Activated effector memory CD4-positive, alpha-beta T cell treated with Interleukin-2 at 50 U/mL for 16 hours (primary cell): ENCODE measurements at regions not wholly inside any gene's neighbourhood (a gene's known extent, or its start where the extent isn't known, plus 50 kb on each side); places are given as distances from the start of the nearest gene placed in this dataset.

Experiments
- DNase-seq: peaks from one replicate; pipeline ENCODE4 v3.0.0-alpha.2; 2020

DNA sequence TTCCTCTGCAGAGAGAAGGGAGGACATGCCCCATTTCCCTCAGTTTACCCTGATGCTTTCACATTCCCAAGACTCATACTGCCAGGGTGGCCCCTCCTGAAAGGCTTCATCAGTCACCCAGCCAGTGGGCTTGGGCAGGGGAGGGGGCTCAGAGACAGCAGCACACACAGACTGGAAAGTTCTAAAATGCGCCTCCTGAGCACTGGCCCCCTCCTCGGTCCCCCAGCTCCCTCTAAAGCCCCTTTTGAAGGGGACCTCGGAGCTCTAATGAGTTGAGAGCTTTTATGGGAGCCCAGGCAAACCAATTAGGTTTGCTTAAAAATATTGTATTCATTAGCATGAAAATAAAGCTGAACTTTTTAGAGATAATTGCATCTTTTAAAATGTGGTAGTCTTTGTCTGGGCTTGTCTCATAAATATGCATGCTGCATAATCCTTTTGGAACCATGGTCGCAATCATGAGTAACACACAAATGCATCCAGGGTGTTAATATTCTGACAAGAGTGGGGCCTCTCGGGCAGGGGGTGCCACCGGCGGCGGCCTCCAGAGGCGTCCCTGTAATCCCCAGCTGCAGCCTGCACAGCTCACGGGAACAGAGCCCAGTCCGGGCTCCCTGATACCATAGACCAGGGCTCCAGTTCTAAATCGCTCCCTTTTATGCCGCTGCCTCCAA, 78.5 kb downstream of the RPLP1 start:
- no peak for DNase-seq

DNA sequence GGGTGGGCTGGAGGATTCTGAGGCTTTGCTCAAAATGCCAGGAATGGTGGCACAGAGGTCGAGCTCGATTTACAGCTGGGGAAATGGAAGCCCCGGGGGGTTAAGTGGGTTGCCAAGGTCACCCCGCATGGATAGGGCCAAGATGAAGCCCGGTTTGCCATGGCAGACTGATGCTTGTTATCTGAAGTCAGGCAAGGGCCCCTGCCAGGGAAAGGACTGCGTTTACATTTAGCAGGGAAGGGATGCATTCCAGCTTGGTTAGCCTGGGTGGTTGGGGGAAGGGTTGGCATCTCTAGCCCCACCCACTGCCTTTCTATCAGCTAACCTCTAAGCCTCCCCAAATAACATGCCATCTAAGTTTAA, 79.0 kb downstream of the RPLP1 start:
- no peak for DNase-seq

DNA sequence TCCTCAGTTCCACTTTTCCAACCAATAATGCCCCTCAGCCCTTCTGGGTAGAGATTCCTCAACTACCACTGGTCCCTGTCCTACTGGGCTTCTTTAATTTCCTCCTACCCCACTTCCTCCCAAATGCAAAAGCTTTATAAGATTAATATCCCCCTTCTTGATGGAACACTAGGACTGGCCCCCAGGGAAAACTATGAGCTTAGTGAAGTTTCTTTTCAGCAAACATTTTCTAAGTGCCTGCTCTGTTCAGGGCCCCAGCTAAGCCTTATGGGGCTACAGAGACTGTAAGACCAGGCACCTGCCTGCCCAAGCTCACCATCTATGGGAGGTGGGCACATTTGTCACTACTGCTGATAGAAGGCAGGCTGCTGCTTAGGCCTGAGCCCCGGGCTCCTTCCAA, 79.4 kb downstream of the RPLP1 start:
- DNase-seq: no peak

DNA sequence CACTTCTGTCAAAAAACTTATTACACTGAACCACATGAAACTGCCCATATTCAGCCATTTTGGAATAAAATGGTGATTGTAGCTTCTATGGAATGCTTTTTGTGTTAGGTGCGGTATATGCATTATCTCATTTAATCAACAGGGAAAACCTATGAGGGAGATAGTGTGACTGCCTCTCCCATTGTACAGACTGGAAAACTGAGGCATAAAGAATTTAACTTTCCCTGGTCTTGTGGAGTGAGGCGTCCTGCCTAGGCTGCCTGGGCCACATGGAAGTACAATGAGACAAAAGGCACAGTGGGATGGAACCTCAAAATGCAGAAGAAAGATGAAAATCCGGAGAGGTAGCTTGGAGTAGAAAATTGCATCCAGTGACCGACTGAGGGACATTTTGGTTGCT, 80.2 kb downstream of the RPLP1 start:
- DNase-seq: no peak

DNA sequence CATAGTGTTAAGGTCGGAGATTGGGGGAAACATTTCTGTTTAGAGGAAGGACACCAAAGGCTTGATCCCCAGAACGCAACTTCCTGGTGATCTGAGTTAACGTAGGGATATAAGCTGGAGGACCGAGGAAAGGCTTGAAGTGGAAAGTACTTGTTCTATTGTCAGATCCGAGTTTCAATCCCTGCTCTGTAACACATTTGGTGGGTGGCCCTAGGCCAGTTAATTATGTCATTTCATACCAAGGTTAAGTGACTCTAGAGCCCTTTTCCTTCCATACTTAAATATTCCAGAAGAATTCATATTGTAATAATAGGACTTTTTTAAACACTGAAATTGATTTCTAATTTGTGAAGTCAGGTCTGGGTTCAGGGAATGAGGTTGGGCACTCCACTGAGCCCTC, 80.9 kb downstream of the RPLP1 start:
- DNase-seq: no peak

DNA sequence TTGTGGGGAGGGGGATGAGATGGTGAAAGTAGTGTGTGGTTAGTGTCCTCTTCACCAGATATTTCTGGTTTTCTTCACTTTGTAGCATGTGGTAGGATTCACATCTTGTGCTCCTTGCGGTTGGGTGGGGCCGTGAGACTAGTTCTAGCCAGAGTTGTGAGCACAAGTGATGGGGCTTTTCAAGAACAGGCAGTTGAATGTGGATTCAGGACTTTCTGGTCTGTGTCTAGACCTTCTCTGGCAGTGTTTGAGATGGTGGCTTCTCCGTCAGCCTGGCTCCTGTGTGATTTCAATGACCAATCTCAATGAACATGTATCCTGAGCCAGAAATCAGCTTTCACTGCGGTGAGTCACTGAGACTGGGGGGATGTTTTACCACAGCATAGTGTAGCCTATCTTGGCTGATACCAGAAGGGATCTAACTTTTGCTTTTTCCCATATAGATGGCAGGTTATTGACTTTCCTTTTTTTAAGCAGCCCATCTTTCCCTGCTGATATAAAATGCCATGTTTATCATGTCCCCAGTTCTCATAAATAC, 82.6 kb downstream of the RPLP1 start:
- no peak for DNase-seq

DNA sequence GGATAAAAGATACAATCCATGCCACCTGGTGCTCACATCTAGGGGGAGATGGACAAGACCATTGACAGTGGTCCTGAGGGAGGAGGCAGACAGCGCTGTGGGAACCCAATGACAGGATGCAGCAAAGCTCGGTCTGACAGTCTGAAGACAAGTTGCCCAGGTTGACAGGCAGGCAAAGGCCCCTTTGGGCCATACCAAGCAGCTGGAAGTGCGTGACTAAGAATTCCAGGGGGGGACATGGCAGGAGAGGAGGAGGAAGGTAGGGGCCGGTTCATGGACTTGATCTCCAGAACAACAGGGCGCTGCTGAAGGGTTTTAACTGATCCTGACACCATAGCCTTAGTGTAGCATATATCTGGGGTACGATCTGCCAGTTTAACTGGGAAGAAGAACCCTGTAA, 83.4 kb downstream of the RPLP1 start:
- no peak for DNase-seq

DNA sequence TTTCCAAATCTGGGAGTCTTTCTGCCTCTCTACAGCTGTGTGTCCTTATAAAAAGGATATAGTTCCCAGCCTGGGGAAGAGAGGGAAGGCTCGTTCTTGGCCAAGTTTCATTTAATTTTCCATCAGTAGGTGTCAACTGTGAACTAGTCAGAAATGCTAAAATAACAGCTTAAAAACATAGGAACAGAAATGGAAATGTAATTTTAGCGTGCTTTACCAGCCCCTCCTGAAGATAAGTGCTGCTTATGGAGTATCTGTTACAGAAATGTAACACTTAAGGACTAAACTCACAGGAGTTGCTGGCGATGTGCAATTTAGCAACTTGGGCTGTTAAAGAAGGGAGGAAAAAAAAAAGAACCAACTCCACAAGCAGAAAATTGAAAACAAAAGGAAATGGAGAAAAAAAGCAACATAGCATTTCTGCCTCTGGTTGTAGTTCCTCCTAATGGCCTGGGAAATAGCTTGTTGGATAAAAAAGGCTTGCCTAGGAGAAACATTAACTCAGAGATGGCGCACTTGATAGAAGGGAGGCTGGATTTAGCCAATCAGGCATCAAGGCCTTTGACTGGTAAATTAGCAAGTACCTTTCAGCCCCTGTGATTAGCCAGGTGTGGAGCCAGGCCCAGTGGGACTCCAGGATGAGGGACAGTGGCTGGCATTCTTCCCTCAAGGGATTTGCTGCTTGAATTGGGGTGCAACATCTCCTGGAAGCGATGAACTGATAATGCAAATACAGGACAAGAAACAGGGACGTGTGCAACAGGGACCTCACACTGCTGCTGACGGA, 84.3 kb downstream of the RPLP1 start:
- DNase-seq: no peak

DNA sequence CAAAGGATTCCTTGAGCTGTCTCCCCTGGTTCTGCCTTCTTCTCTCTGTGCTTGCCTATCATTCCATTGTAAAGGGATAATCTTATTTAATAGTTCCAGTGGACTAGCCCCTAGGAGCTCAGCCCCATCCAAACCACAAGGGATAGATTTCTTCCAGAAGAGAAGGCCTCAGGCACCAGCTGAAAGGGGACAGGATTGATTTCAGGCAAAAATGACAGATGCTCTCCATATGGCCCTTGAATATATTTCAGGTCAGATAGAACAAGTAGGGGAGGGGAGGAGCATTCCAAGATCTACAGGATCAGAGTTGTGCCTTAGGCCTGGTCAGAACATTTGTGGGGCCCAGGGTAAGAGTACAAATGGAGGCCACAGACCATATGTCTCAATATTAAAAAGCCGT, 85.3 kb downstream of the RPLP1 start:
- DNase-seq: no peak

DNA sequence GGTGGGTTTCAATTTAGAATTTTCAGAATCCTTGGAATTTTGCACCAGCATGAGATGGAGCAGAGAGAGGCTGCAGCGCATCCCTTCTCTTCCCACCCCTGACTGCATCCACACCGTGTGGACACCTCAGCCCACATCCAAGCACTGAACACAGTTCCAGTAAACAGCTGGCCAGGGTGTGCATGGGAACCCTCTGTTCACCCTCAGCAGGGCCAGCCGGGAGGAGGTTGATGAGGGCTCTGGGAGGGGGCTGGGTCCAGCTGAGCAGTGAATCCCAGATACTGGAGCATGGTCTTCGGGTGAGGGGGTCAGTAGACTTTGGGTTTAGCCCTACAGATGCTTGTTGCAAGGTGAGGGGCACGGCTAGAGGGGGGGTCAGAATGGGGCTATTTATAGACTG, 85.8 kb downstream of the RPLP1 start:
- DNase-seq: no peak

DNA sequence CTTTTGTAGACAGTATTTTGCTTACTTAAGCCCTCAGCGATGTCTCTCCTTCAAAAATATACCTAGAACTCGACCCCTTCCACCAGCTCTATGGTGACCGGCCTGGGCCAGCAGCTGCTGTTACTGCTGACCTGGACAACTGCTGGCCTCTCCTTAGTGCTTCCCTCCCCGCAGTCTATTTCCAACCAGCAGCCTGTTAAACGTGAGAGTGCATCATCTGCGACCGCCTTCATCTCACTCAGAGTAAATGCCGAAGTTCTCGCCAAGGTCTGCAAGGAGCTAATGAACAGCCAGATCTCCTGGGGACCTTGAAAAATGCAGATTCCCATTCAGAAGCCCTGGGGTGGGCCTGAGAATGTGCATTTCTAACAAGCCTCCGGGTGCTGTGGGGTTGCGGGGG, 86.7 kb downstream of the RPLP1 start:
- DNase-seq: no peak

DNA sequence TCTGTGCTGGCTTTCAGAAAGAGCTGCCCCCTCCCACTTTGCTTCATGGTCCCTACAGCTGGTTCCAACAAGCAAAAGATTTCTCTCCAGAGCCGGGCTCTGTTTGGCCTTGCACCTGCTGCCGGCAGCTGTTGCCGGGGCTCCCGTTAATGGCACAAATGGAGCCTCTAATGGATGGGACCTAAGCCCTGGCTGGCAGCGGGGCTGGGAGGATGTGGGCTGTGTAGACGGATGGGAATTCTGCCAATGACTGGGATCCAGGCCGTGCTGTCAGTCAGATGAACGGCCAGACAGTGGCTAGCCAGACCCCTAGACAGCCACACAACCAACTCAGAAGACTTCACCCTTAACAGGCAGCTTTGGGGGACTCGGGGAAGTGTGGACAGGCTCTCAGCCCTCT, 88.0 kb downstream of the RPLP1 start:
- DNase-seq: no peak

DNA sequence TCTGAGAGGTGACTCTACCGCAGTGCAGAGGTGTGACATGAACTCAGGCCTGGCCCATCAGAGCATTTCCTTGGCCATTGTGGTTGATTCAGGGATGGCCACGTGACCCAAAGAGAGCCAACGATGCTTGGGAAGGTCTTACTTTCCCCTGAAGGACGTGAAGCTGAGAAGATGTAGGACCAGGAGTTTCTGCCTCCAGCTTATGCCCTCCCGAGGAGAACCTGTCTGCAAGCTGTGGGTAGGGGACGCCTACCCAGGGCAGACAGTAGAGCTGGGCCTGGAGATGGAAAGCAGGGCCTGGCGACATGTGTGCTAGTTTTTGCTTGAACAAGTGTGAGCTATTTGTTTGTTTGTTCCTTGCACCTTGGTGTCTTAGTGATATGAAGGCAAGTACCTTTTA, 89.4 kb downstream of the RPLP1 start:
- no peak for DNase-seq

DNA sequence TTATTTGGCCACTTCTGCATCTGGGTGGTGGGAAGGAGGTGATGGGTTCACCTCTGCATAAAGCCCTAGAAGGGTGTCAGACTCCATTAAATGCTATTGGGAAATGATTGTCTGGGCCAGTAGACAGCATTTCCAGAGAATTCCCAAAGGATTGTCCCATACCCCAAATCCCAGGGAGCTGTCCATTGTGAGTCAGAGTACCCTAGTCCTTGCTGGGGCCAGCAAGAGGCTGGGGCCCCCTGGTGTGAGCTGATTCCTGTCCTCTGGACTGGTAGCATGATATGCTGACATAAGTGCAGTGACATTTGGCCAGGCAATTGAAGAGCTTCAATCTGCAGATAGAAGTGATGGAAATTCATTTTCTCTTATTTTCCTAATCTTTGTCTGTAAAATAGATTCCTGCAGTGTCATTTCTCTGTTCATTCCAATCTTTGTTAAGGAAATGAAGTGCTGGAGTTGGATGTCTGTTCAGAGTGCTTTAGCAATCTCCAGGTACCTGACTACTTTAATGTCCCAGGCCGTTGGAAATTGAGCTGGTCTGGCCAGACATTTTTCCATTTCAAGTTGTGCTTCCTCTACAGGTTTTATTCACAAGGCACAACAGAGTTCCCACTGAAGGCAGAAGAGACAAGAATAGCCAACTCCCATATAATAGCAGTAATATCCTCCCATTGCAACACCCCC, 91.2 kb downstream of the RPLP1 start:
- DNase-seq: no peak

DNA sequence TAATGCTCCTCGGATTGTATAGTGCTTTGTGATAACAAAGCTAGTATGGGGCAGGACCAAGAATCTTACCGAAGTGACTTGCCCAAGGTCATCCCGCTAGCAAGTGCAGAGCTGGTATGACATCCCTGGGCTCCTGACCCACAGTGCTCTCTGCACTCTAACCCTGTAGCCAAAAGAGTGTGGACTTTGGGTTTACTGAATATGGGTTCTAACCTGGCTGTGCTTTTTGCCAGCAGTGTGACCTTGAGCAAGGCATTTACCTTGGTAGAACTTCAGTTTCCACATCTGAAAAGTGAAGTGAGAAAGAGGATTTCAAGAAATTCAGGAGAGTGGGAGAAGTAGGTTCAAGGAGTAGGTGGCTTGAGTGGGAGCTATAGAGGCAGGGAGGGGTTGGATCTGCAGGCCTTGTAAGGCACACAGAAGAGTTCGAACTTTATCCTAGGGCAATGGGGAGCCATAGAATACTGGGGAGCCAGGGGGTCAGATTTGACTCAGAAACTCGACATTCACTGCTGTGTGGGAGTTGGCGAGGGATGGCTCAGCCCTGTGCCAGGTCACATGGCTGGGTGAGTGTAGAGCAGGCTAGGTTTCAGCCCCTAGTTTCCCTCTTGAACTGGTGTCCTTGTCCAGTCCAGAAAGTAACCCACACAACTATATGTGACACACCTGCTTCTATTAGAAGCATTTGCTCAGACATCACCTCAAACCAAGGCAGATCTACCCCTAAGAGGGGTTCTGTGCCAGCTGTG, 91.9 kb downstream of the RPLP1 start:
- DNase-seq: no peak

DNA sequence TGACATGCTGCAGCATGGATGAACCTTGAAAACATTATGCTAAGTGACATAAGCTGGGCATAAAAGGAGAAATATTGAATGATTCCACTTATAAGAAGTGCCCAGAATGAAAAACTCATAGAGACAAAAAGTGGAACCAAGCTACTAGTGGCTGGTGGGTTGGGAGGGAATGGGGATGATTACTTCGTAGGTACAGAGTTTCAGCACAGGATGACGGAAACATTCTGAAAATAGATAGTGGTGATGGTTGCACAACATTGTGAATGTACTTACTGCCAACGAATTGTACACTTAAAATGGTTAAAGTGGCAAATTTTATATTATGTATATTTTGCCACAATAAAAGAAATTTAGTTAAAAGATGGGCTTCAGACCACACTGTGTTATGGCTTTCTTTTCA, 93.6 kb downstream of the RPLP1 start:
- no peak for DNase-seq

DNA sequence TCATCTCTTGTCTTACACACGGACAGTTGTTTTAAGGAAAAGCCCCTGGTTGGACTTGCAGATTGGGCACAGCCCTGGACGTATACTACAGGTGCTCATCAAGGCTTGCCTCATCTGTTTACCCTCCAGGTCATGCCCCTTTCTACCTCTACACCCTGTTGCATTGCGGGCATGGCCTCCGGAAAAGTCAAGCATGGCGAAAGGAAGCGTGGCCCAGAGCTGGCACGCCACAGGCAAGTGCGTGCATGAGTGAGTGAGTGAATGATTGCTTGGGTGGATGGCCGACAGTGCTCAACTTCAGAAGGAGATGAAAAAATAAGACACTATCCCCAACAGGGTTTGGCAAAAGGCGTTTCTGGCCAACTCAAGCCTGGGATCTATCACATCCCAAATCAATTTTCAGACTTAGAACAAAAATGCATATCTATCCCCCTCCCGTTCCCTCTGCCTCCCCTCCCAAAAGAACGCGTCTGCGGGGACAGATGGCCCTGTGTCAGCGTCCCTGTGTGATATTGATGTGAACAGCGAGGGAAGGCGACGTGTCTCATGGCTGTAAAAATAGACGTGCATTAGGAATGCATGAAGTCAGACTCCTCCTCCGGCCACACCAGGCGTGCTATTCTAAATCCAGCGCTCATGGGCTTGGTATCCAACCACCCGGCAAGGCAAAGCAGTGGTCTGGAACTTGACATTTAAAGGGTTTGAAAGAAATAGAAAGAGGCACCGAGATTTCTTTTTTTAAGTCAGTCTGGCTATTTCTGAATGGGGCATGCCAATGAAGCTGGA, 96.0 kb downstream of the RPLP1 start:
- DNase-seq: no peak

DNA sequence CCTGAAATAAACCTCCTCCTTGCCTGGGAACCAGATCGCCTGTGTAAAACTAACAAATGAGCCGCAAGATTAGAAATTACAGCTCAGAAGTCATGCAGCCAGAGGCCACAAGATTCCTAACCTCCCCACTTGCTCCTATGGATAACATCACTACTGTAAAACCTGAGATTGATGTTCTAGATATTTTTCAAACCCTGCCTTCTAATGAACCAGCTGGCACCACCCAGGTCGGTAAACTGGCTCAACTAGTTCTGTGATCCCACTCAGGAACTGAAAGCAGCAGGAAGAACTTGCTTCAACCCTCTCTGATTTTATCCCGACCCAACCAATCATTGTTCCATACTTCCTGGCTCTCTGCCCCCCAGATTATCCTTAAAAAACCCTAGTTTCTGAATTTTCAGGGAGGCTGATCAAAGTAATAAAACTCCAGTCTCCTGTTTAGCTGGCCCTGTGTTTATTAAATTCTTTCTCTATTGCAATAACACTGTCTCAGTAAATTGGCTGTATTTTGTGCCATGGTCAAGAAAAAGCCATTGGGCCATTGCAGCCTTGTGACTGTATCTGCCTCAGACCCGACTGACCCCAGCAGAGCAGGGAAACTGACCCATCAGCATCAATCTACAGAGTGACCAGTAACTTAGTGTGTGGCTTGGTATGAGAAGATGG, 98.9 kb downstream of the RPLP1 start:
- no peak for DNase-seq

DNA sequence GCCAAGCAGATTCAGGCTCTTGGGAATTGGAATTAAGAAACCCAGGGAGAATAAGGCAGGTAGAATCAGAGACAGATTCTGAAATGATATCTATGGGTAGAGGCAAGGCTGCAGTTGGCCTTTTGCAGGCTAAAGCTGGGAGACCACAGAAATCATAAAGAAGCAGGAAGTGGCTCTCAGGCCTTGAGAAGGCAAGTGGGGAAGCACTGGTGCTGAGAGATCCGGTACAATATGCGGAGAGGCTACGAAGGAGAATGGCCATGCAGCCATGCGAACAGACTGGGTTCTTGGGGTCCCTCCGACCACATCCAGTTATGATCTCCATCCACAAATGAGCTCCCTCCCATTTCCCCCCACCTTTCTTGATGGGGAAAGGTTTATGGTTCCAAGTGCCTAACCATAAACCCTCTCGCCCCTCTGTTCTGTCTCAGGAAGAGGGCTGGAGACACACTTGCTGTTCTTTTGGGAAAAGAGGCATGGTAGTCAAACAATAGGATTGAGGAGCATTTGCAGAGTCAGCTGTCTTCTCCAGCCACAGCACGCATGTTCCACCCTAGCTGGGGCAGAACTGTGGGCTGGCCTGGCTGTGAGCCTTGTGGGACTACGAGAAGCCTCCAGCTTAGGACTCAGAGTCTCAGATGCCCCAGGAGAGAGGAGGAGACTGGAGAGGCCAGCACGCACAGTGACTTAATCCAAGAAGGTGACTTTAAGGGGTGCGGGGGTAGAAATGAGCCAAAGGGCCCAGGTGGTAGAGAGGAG, 99.6 kb downstream of the RPLP1 start:
- no peak for DNase-seq

DNA sequence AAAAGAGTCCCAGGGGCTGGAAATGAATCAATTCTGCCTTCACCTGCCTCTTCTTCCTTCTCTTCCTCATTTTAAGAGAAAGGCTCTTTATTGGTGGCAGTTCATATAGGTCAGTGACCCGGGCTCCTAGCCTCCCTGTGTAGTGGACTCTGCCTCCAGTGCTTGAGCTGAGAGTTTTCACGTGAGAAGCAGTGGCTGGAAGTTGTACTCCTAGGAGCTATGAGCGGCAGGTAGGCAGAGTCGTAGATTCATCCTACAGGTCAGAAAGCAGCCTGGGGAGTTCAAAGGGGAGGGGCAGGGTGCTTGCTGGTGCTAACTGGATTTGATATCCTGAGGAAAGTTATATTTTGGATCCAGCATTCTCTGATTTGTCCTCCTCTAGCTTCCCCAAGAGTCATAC, 101.1 kb downstream of the RPLP1 start:
- no peak for DNase-seq
